Tibial artery (tissue), 4 donors: ENCODE measurements at regions not wholly inside any gene's neighbourhood (a gene's known extent, or its start where the extent isn't known, plus 50 kb on each side); places are given as distances from the start of the nearest gene placed in this dataset.

Source experiments
- DNase-seq, 2 donors: peaks; one replicate each; pipeline ENCODE4 v3.0.0-alpha.2; 2019
- H3K27ac ChIP-seq, 2 donors: fragments of 200-600 bp; sonication (generic) in 1 of 2; 1 replicate in 1 of 2; 2 replicates in 1 of 2; pipeline ENCODE4 v1.5.1; 2018 to 2019; ENCODE audit warnings: mild to moderate bottlenecking in 1 of 2
- H3K27me3 ChIP-seq, 2 donors: fragments of 200-600 bp; sonication (generic) in 1 of 2; one replicate each; pipeline versions ENCODE4 v1.5.1 to v1.6.0; 2016 to 2019
- H3K36me3 ChIP-seq, 3 donors: fragments of 200-600 bp; sonication (generic) in 2 of 3; one replicate each; pipeline ENCODE4 v1.5.1; 2016 to 2019; ENCODE audit warnings: mild to moderate bottlenecking in 2 of 3
- H3K4me1 ChIP-seq, 4 donors: fragments of 200-600 bp; sonication (generic) in 2 of 4; 1 replicate in 3 of 4; 2 replicates in 1 of 4; pipeline ENCODE4 v1.5.1; 2016 to 2019
- H3K4me3 ChIP-seq, 2 donors: fragments of 200-600 bp; sonication (generic) in 1 of 2; 1 replicate in 1 of 2; 2 replicates in 1 of 2; pipeline ENCODE4 v1.5.1; 2018 to 2019; ENCODE audit warnings: mild to moderate bottlenecking in 2 of 2
- H3K9me3 ChIP-seq, 3 donors: fragments of 200-600 bp; sonication (generic) in 1 of 3; one replicate each; pipeline ENCODE4 v1.5.1; 2016 to 2019
- CTCF ChIP-seq, 2 experiments: fragments of 200-600 bp in 1 of 2; fragments of 450-650 bp in 1 of 2; IDR thresholded peaks; one replicate each; pipeline ENCODE4 v1.5.1; 2017 to 2019; ENCODE audit warnings: antibody characterized with exemption in 2 of 2, mild to moderate bottlenecking in 1 of 2, moderate library complexity in 1 of 2
- intact Hi-C: fragments of 100-400 bp; cut with DNase I; formaldehyde crosslinking; loops from one replicate; pipeline ENCODE4 v1.15.0; 2023; ENCODE audit warnings: low total_unique reads

DNA sequence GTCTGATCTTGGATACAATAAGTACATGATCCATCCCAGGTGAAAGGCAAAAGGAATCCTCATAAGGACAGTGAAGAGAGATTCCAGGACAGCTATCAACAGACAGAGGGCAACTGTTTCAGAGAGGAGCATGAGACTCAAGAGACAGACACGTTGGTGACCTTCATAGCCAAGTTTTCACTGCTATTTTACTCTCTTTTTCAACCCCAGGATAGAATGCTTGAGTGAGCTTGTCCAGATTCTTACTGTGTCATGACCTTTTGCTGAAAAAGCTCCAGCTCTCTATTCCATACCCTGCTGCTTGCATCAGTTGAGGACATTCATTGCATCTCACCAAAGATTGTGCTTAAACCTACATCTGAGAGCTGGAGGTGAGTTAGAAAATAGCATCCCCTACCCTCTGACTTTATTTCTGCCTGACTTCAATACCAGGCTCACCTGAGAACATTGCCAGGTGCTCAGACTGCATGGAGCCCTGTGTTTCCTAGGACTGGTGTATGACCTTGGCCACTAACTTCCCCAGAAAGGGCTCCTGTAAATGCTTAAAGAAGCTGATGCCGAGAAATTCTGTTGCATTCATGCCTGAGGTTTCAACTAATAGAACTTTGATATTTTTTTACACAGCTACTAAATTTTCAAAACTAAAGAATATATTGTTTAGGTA is 70.4 kb upstream of the TMEM17 start:
- no peak overlapping the region for H3K27ac ChIP-seq
- no peaks in the 10 kb centered on the region for H3K9me3 ChIP-seq
- peaks cover 0 to 18% (median under 1%) of the 10 kb centered on the region in 4 donors for H3K4me1 ChIP-seq
- intact Hi-C loops = no loop called here
- no peak overlapping the region for H3K4me3 ChIP-seq
- no peaks in the 10 kb centered on the region for H3K36me3 ChIP-seq
- TF ChIP-seq CTCF (IDR thresholded peaks at IDR 0.05) = no peak
- no peak for DNase-seq
- H3K27me3 ChIP-seq = no peaks in the 10 kb centered on the region

DNA sequence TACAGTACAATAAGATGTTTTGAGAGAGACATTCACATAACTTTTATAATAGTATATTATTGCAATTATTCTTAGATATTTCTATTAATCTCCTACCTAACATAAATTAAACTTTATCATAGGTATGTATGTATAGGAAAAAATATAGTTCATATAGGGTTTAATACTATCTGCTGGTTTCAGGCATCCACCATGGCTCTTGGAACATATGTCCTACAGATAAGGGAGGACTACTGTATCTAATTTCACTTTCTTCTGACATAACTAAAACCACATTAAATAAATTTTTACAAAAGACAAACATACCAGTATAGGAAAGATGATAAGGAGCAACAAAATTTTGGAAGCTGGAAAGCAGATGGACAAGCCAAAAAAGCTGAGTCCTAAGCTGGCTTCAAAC is 67.9 kb upstream of the TMEM17 start:
- Histone ChIP-seq H3K27me3 (no peaks in the 10 kb centered on the region), H3K36me3 (no peaks in the 10 kb centered on the region), H3K4me1 (peaks cover 0 to 24% (median 5%) of the 10 kb centered on the region in 4 donors), H3K27ac (no peak overlapping the region), H3K4me3 (no peak overlapping the region), H3K9me3 (no peaks in the 10 kb centered on the region)
- no peak for DNase-seq
- intact Hi-C loops = no loop called here
- TF ChIP-seq CTCF (IDR thresholded peaks at IDR 0.05) = no peak

GRCh38 chr2:62573137-62573731 is 67.2 kb upstream of the TMEM17 start:
- H3K27ac ChIP-seq = no peak overlapping the region
- H3K27me3 ChIP-seq = no peaks in the 10 kb centered on the region
- H3K4me3 ChIP-seq = no peak overlapping the region
- H3K9me3 ChIP-seq = no peaks in the 10 kb centered on the region
- no peak for DNase-seq
- intact Hi-C loops = no loop called here
- no peak for TF ChIP-seq CTCF (IDR thresholded peaks at IDR 0.05)
- peaks cover 0 to 22% (median 8%) of the 10 kb centered on the region in 4 donors for H3K4me1 ChIP-seq
- H3K36me3 ChIP-seq = no peaks in the 10 kb centered on the region

DNA sequence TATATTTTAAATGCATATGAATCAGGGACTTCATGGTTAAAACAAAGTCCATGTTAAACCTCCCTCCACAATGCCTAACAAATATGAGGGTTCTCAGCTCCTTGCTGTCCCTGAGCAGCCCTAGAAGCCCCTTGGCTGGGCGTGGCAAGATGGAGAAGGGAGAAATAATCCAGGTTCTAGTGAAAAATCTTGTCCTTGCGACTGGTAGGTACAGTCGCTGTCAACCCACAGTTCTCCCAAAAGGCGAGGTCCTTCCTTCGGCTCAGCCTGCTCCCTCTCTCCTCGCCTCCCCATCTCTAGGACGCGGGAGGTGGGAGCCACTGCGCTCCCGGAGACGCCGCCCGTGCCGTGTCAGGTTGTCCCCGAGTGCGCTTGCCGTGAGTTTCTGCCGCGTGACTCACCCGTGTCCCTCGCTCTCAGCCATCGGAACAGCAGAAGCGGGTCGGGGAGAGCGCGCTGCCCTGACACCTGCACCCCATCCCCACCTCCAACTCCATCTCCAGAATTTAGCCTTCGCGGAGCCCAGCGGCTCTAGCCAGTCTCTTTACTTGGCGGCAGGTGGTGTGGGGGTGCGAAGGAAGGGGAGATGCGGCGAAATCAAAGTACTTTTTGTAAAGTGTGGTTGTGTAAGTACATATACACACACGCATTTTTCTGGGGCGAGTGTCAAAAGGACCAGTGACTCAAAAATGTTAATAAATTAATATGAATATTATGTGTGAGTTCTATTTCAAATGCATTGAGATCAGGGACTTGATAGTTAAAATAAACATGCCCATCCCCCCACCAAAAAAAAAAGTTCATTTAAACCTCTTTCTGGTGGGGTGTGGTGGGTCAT is 65.1 kb upstream of the TMEM17 start:
- H3K4me3 ChIP-seq = peak overlapping the region; percentile 24 to 41
- peak in 1 of 2 donors; percentile 67 for DNase-seq
- TF ChIP-seq CTCF (IDR thresholded peaks at IDR 0.05) = no peak
- H3K27ac ChIP-seq = no peak overlapping the region
- no peaks in the 10 kb centered on the region for H3K9me3 ChIP-seq
- no peaks in the 10 kb centered on the region for H3K27me3 ChIP-seq
- intact Hi-C loops = no loop called here
- no peaks in the 10 kb centered on the region for H3K36me3 ChIP-seq
- peaks cover 0 to 28% (median 10%) of the 10 kb centered on the region in 4 donors for H3K4me1 ChIP-seq

GRCh38 chr2:62569907-62570841 is 64.2 kb upstream of the TMEM17 start:
- no peak overlapping the region for H3K27ac ChIP-seq
- no peak overlapping the region for H3K4me3 ChIP-seq
- DNase-seq = no peak

More at GRCh38 chr2:62569907-62570841, 64.2 kb upstream of the TMEM17 start:
- no peak for TF ChIP-seq CTCF (IDR thresholded peaks at IDR 0.05)
- Histone ChIP-seq H3K27me3 (no peaks in the 10 kb centered on the region), H3K4me1 (peaks cover 0 to 28% (median 10%) of the 10 kb centered on the region in 4 donors), H3K36me3 (no peaks in the 10 kb centered on the region), H3K9me3 (no peaks in the 10 kb centered on the region)
- intact Hi-C loops = no loop called here
